HepG2 (cell line): ENCODE measurements at regions not wholly inside any gene's neighbourhood (a gene's known extent, or its start where the extent isn't known, plus 50 kb on each side); places are given as distances from the start of the nearest gene placed in this dataset.

ENCODE experiments used
- AHR ChIP-seq: IDR thresholded peaks from 2 replicates; pipeline ENCODE4 v1.6.1; 2018; ENCODE audit warnings: missing genetic modification reagents, missing compliant biosample characterization
- ATF3 ChIP-seq: sonication (generic); formaldehyde crosslinking; IDR thresholded peaks from 2 replicates; pipeline ENCODE4 v1.4.0; 2020; ENCODE audit warnings: missing genetic modification reagents
- ATF7-NPFF ChIP-seq: sonication (generic); formaldehyde crosslinking; IDR thresholded peaks from 2 replicates; pipeline ENCODE4 v1.8.1; 2023; ENCODE audit warnings: mild to moderate bottlenecking, low read depth, missing genetic modification reagents, moderate library complexity
- DDIT3 ChIP-seq: sonication (generic); formaldehyde crosslinking; IDR thresholded peaks from 2 replicates; pipeline ENCODE4 v1.4.0; 2020; ENCODE audit warnings: mild to moderate bottlenecking, missing genetic modification reagents
- FOSL1 ChIP-seq: sonication (generic); formaldehyde crosslinking; IDR thresholded peaks from 2 replicates; pipeline ENCODE4 v1.9.0; 2021; ENCODE audit warnings: missing genetic modification reagents, borderline replicate concordance
- FOXO1 ChIP-seq: sonication (generic); formaldehyde crosslinking; IDR thresholded peaks from 2 replicates; pipeline ENCODE4 v1.4.0; 2020; ENCODE audit warnings: missing genetic modification reagents
- HMGXB4 ChIP-seq, 2 experiments: sonication (generic) in 1 of 2; formaldehyde crosslinking in 1 of 2; IDR thresholded peaks; 2 replicates each; pipeline versions ENCODE4 v1.4.0 to v1.6.1; 2018 to 2020; ENCODE audit warnings: missing genetic modification reagents in 2 of 2, borderline replicate concordance in 1 of 2, low read depth in 1 of 2, mild to moderate bottlenecking in 1 of 2, missing biosample characterization in 1 of 2
- IKZF1 ChIP-seq: fragments of 450-650 bp; IDR thresholded peaks from 2 replicates; pipeline ENCODE4 v1.7.1; 2016
- JUN ChIP-seq: sonication (generic); formaldehyde crosslinking; IDR thresholded peaks from 2 replicates; pipeline ENCODE4 v1.4.0; 2020; ENCODE audit warnings: mild to moderate bottlenecking, missing genetic modification reagents
- KLF11 ChIP-seq: IDR thresholded peaks from 2 replicates; pipeline ENCODE4 v1.6.1; 2016; ENCODE audit warnings: missing compliant biosample characterization
- KLF15 ChIP-seq: sonication (generic); formaldehyde crosslinking; IDR thresholded peaks from 2 replicates; pipeline ENCODE4 v1.8.1; 2023; ENCODE audit warnings: borderline replicate concordance, mild to moderate bottlenecking, inconsistent platforms, missing genetic modification reagents, mixed read lengths
- MATR3 ChIP-seq: sonication (generic); formaldehyde crosslinking; IDR thresholded peaks from 2 replicates; pipeline ENCODE4 v1.4.0; 2020; ENCODE audit warnings: missing genetic modification reagents
- SP1 ChIP-seq, 2 experiments: fragments of 450-650 bp in 1 of 2; sonication (generic) in 1 of 2; formaldehyde crosslinking in 1 of 2; IDR thresholded peaks; 2 replicates each; pipeline versions ENCODE4 v1.4.0 to v1.6.1; 2016 to 2020; ENCODE audit warnings: missing genetic modification reagents in 1 of 2
- SRSF1 ChIP-seq: fragments of 200-400 bp; formaldehyde crosslinking; optimal IDR thresholded peaks from 2 replicates; pipeline ENCODE3; 2017; ENCODE audit warnings: mild to moderate bottlenecking, low read depth, low read length, moderate library complexity
- ZNF124 ChIP-seq: sonication (generic); formaldehyde crosslinking; IDR thresholded peaks from 2 replicates; pipeline ENCODE4 v1.4.0; 2020; ENCODE audit warnings: missing genetic modification reagents
- ZNF138 ChIP-seq: sonication (generic); formaldehyde crosslinking; IDR thresholded peaks from 2 replicates; pipeline ENCODE4 v1.5.0; 2020; ENCODE audit warnings: mild to moderate bottlenecking, low read depth, missing genetic modification reagents
- ZNF274 ChIP-seq: sonication (generic); formaldehyde crosslinking; IDR thresholded peaks from 2 replicates; pipeline ENCODE4 v1.5.1; 2020; ENCODE audit warnings: mild to moderate bottlenecking, missing genetic modification reagents
- ZNF343 ChIP-seq: sonication (generic); formaldehyde crosslinking; IDR thresholded peaks from 2 replicates; pipeline ENCODE4 v1.4.0; 2020; ENCODE audit warnings: mild to moderate bottlenecking, missing genetic modification reagents
- ZNF562 ChIP-seq: sonication (generic); formaldehyde crosslinking; IDR thresholded peaks from 2 replicates; pipeline ENCODE4 v1.8.0; 2022; ENCODE audit warnings: missing genetic modification reagents, borderline replicate concordance
- ZNF572 ChIP-seq: sonication (generic); formaldehyde crosslinking; IDR thresholded peaks from 2 replicates; pipeline ENCODE4 v1.5.1; 2020; ENCODE audit warnings: mild to moderate bottlenecking, missing genetic modification reagents
- ZNF670 ChIP-seq: sonication (generic); formaldehyde crosslinking; IDR thresholded peaks from 2 replicates; pipeline ENCODE4 v1.8.0; 2022; ENCODE audit warnings: mild to moderate bottlenecking, missing genetic modification reagents, borderline replicate concordance
- ZSCAN9 ChIP-seq: IDR thresholded peaks from 2 replicates; pipeline ENCODE4 v1.6.1; 2016; ENCODE audit warnings: borderline replicate concordance
- TF ChIP-seq, protein P1 (sequence below): sonication (generic); formaldehyde crosslinking; IDR thresholded peaks from 2 replicates; pipeline ENCODE4 v1.5.0; 2020; ENCODE audit warnings: mild to moderate bottlenecking, missing genetic modification reagents
- TF ChIP-seq, protein P2 (sequence below): IDR thresholded peaks from 2 replicates; pipeline ENCODE4 v1.6.1; 2016
- TF ChIP-seq, protein P3 (sequence below): sonication (generic); formaldehyde crosslinking; conservative IDR thresholded peaks from 2 replicates; pipeline ENCODE4 v1.4.0; 2020; ENCODE audit warnings: missing genetic modification reagents

DNA sequence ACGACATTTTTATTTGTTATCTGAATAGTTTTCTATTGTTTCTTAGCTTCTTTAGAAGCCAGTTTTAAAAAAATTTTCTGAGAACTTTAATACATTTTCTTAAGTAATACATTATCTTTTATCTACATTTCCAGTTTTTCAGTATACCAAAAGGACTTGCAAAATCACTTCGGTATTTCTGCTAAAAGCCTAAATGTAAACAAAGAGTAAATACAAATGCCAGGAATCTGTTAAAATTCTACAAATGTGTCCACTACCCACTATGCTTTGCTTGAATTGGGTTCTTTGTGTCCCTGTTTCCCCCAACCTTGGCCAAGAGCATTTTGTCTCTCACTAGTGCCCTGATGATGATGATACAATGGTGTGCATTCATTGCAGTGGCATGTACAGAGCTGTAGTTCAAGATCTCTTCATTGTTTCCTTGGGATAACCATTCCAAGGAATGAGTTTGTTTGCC is 611.2 kb downstream of the NR2F1-AS1 start (continued):
- no peak for TF ChIP-seq ZNF343 (CRISPR knock-in tag)
- no peak for TF ChIP-seq ZNF274 (CRISPR knock-in tag)
- no peak for TF ChIP-seq ATF7-NPFF (CRISPR knock-in tag)
- no peak for TF ChIP-seq ZNF572
- TF ChIP-seq ZNF562 (CRISPR knock-in tag), result no peak
- TF ChIP-seq ZNF138 (CRISPR knock-in tag), result no peak
- TF ChIP-seq, protein P1, sequence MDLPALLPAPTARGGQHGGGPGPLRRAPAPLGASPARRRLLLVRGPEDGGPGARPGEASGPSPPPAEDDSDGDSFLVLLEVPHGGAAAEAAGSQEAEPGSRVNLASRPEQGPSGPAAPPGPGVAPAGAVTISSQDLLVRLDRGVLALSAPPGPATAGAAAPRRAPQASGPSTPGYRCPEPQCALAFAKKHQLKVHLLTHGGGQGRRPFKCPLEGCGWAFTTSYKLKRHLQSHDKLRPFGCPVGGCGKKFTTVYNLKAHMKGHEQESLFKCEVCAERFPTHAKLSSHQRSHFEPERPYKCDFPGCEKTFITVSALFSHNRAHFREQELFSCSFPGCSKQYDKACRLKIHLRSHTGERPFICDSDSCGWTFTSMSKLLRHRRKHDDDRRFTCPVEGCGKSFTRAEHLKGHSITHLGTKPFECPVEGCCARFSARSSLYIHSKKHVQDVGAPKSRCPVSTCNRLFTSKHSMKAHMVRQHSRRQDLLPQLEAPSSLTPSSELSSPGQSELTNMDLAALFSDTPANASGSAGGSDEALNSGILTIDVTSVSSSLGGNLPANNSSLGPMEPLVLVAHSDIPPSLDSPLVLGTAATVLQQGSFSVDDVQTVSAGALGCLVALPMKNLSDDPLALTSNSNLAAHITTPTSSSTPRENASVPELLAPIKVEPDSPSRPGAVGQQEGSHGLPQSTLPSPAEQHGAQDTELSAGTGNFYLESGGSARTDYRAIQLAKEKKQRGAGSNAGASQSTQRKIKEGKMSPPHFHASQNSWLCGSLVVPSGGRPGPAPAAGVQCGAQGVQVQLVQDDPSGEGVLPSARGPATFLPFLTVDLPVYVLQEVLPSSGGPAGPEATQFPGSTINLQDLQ (CRISPR knock-in tag), result no peak
- TF ChIP-seq FOSL1, result no peak
- TF ChIP-seq HMGXB4 (CRISPR knock-in tag; IDR thresholded peaks at IDR 0.05; ENCODE audit: borderline replicate concordance in 1 of 2, low read depth in 1 of 2), result no peak
- TF ChIP-seq JUN (CRISPR knock-in tag), result no peak
- TF ChIP-seq KLF11 (CRISPR knock-in tag), result no peak
- peak; percentile 85 for TF ChIP-seq FOXO1 (CRISPR knock-in tag)
- TF ChIP-seq ZNF670 (CRISPR knock-in tag), result no peak
- TF ChIP-seq, protein P2, sequence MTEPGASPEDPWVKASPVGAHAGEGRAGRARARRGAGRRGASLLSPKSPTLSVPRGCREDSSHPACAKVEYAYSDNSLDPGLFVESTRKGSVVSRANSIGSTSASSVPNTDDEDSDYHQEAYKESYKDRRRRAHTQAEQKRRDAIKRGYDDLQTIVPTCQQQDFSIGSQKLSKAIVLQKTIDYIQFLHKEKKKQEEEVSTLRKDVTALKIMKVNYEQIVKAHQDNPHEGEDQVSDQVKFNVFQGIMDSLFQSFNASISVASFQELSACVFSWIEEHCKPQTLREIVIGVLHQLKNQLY (CRISPR knock-in tag), result 0 out of 2 replicates have a peak, but pooled peaks have one; percentile 24
- TF ChIP-seq ATF3, result peak; percentile 70; the same call in 1 of the 2 replicates
- TF ChIP-seq DDIT3 (CRISPR knock-in tag), result no peak
- TF ChIP-seq IKZF1, result no peak
- no peak for TF ChIP-seq SP1 (IDR thresholded peaks at IDR 0.05)
- no peak for TF ChIP-seq SP1 (CRISPR knock-in tag; IDR thresholded peaks at IDR 0.05)
- no peak for TF ChIP-seq ZNF124 (CRISPR knock-in tag)
- TF ChIP-seq AHR (CRISPR knock-in tag), result no peak
- no peak for TF ChIP-seq SRSF1
- TF ChIP-seq, protein P3, sequence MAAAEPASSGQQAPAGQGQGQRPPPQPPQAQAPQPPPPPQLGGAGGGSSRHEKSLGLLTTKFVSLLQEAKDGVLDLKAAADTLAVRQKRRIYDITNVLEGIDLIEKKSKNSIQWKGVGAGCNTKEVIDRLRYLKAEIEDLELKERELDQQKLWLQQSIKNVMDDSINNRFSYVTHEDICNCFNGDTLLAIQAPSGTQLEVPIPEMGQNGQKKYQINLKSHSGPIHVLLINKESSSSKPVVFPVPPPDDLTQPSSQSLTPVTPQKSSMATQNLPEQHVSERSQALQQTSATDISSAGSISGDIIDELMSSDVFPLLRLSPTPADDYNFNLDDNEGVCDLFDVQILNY, result no peak
- TF ChIP-seq KLF15 (CRISPR knock-in tag), result no peak
- no peak for TF ChIP-seq MATR3
- no peak; the same call in 1 of the 2 replicates for TF ChIP-seq ZSCAN9 (CRISPR knock-in tag)
